IMR-90 (cell line): ENCODE measurements at regions not wholly inside any gene's neighbourhood (a gene's known extent, or its start where the extent isn't known, plus 50 kb on each side); places are given as distances from the start of the nearest gene placed in this dataset.
"Not testable (repeated sequence)": the region's sequence is repeated elsewhere in the genome, so short reads cannot be mapped to it uniquely, and the experiment has no call there.

Experiments
- MAZ ChIP-seq: IDR thresholded peaks from 2 replicates; pipeline ENCODE4 v1.6.1; 2012; ENCODE audit warnings: low read depth, mild to moderate bottlenecking, low read length, improper control_type of control experiment, moderate library complexity, borderline replicate concordance
- TF ChIP-seq, protein P1 (sequence below): conservative IDR thresholded peaks from 2 replicates; pipeline ENCODE4 v1.5.1; 2012; ENCODE audit warnings: mild to moderate bottlenecking, low read depth, low read length, improper control_type of control experiment

DNA sequence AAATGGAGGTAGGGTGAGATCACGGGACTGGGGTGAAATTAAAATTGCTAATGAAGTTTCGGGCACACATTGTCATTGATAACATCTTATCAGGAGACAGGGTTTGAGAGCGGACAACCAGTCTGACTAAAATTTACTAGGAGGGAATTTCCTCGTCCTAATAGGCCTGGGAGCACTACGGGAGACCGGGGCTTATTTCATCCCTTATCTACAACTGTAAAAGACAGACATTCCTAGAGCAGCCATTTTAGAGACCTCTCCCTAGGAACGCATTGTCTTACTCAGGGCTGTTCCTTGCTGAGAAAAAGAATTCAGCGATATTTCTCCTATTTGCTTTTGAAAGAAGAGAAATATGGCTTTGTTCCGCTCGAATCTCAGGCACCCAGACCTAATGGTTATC lies 468.7 kb downstream of the CPS1 start:
- TF ChIP-seq, protein P1, sequence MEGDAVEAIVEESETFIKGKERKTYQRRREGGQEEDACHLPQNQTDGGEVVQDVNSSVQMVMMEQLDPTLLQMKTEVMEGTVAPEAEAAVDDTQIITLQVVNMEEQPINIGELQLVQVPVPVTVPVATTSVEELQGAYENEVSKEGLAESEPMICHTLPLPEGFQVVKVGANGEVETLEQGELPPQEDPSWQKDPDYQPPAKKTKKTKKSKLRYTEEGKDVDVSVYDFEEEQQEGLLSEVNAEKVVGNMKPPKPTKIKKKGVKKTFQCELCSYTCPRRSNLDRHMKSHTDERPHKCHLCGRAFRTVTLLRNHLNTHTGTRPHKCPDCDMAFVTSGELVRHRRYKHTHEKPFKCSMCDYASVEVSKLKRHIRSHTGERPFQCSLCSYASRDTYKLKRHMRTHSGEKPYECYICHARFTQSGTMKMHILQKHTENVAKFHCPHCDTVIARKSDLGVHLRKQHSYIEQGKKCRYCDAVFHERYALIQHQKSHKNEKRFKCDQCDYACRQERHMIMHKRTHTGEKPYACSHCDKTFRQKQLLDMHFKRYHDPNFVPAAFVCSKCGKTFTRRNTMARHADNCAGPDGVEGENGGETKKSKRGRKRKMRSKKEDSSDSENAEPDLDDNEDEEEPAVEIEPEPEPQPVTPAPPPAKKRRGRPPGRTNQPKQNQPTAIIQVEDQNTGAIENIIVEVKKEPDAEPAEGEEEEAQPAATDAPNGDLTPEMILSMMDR: not testable (repeated sequence)
- not testable (repeated sequence) for TF ChIP-seq MAZ
